ENCODE measurements at regions not wholly inside any gene's neighbourhood (a gene's known extent, or its start where the extent isn't known, plus 50 kb on each side); places are given as distances from the start of the nearest gene placed in this dataset.

DNA sequence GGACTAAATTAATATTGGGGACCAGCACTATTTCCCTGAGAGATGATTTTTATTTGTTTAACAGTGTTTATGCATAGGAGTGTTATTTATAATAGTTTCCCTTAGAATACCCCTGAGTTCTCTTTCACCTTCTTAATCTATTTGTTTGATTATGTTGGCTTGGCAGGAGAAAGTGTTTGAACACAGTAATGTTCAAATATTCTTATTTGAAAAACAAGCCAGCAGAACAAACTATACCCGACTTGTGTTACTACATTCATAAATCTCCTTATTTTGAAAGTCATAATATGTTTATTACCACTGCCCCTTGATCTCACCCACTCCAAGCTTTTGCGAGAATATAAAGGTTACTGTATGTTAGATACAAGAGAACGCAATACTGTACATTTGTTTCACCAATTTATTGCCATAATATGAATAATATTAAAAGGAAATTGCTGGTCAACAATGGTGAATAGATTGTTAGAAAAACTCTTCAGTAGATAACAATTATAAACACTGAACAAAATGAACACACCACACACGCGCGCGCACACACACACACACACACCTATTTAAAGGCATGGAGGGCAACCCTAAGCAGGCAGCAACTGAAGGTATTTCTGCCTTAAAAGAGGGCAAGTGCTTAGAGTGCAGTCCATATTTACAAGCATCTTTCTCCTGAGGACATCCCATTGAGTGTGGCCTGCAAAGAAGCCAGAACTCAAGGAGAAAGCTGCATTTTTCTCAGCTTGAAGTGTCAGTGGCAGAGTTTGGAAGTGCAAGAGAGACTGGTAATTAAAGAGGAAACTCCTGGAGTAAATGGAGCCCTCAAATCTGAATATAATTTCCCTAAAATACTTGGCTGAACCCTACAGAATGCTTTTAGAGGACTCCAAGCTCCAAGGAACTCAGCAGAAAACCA is 279.4 kb upstream of the MAN1A1 start (continued):
- no peak for TF ChIP-seq FOXJ3 (CRISPR knock-in tag; IDR thresholded peaks at IDR 0.05)
- no peak for TF ChIP-seq YY1 (IDR thresholded peaks at IDR 0.05; ENCODE audit: low read depth)
- no peak for TF ChIP-seq NFIC (IDR thresholded peaks at IDR 0.05; ENCODE audit: borderline replicate concordance)
- TF ChIP-seq TCF12 (IDR thresholded peaks at IDR 0.05): no peak
- no peak for TF ChIP-seq NRF1 (IDR thresholded peaks at IDR 0.05; ENCODE audit: low read depth, low read length)
- no peak for TF ChIP-seq GATA2 (CRISPR knock-in tag; IDR thresholded peaks at IDR 0.05)
- no peak for TF ChIP-seq SIN3A (IDR thresholded peaks at IDR 0.05; ENCODE audit: borderline replicate concordance, low read depth, low read length)
- TF ChIP-seq JUND (IDR thresholded peaks at IDR 0.05): no peak
- no peak for TF ChIP-seq RFX5 (IDR thresholded peaks at IDR 0.05; ENCODE audit: low read length)

DNA sequence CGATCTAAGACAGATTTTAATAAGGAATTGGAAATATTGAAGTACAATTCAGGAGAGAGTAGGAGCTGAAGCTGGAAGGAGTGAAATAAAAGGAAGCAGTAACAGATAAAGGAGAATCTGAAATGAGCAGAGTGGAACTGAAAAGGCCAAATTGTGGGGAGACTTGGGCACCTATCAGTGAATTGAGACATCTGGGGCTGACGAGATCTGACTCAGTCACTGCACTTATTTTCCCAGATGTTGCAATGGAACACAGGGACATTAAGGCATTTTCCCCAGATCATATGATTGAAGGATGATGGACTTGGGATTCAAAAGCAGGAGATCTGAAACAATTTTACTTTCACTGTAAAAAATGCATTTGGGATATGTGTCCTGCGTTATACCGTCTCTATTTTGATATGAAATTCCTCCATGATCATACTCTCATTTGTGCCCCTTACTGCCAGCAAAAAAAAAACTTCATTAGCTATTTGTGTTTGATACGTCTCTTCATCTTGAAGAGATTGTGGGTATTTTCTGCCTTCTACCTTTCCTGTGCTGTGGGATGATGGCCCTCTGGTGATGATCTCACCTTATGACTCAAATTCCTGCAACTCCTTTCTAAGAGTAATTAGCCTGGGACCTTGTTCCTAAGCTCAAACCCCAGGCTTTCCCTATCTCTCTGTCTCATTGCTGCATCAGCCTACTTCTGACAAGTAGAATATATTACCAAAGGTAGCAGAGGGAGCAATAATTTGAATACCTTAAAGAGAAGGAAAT is 278.5 kb upstream of the MAN1A1 start:
- WGBS (ENCODE audit: low lambda C conversion rate): 70% methylated on average over 5 of the region's 5 CpGs
- Histone ChIP-seq H3K4me3 (ENCODE audit: low read depth in 2 of 2, low read length in 1 of 2) (no peak overlapping the region), H3K36me3 (replicated peaks in 1 of 2; ENCODE audit: control insufficient read depth in 1 of 2, insufficient read depth in 2 of 2, low read length in 1 of 2) (no peaks in the 10 kb centered on the region), H3K9ac (no peak overlapping the region), H4K20me1 (ENCODE audit: insufficient read depth) (no peaks in the 10 kb centered on the region), H3K79me2 (ENCODE audit: insufficient read depth) (no peaks in the 10 kb centered on the region), H3K4me2 (no peak overlapping the region), H3K4me1 (ENCODE audit: control insufficient read depth in 1 of 2, insufficient read depth in 2 of 2, low read depth in 1 of 2, low read length in 1 of 2) (0 out of 4 replicates have a peak, but pooled peaks cover 0 to 3% of the 10 kb centered on the region in 2 experiments), H3K27ac (ENCODE audit: low read depth in 2 of 2, low read length in 1 of 2) (no peak overlapping the region), H3K27me3 (ENCODE audit: insufficient read depth) (no peaks in the 10 kb centered on the region), H3K9me3 (no peaks in the 10 kb centered on the region), H3F3A (replicated peaks; ENCODE audit: insufficient read depth) (no peaks in the 10 kb centered on the region), H3K9me2 (no peaks in the 10 kb centered on the region; the same call in 1 of the 2 replicates), H2AFZ (ENCODE audit: low read depth) (no peak overlapping the region)
- no peak for TF ChIP-seq SMC3 (IDR thresholded peaks at IDR 0.05; ENCODE audit: low read depth, low read length)
- TF ChIP-seq, protein P1, sequence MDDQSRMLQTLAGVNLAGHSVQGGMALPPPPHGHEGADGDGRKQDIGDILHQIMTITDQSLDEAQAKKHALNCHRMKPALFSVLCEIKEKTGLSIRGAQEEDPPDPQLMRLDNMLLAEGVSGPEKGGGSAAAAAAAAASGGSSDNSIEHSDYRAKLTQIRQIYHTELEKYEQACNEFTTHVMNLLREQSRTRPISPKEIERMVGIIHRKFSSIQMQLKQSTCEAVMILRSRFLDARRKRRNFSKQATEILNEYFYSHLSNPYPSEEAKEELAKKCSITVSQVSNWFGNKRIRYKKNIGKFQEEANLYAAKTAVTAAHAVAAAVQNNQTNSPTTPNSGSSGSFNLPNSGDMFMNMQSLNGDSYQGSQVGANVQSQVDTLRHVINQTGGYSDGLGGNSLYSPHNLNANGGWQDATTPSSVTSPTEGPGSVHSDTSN (IDR thresholded peaks at IDR 0.05): peak; percentile 23; the same call in 1 of the 2 replicates
- no peak for TF ChIP-seq NRF1 (IDR thresholded peaks at IDR 0.05; ENCODE audit: low read depth, low read length)
- no peak for TF ChIP-seq CHD2 (IDR thresholded peaks at IDR 0.05; ENCODE audit: low read length, partially characterized antibody)
- TF ChIP-seq SIN3A (IDR thresholded peaks at IDR 0.05; ENCODE audit: borderline replicate concordance, low read depth, low read length): no peak
- TF ChIP-seq TCF12 (IDR thresholded peaks at IDR 0.05): 0 out of 2 replicates have a peak, but pooled peaks have one; percentile 21
- no peak for TF ChIP-seq ELF1 (IDR thresholded peaks at IDR 0.05)
- TF ChIP-seq, protein P2, sequence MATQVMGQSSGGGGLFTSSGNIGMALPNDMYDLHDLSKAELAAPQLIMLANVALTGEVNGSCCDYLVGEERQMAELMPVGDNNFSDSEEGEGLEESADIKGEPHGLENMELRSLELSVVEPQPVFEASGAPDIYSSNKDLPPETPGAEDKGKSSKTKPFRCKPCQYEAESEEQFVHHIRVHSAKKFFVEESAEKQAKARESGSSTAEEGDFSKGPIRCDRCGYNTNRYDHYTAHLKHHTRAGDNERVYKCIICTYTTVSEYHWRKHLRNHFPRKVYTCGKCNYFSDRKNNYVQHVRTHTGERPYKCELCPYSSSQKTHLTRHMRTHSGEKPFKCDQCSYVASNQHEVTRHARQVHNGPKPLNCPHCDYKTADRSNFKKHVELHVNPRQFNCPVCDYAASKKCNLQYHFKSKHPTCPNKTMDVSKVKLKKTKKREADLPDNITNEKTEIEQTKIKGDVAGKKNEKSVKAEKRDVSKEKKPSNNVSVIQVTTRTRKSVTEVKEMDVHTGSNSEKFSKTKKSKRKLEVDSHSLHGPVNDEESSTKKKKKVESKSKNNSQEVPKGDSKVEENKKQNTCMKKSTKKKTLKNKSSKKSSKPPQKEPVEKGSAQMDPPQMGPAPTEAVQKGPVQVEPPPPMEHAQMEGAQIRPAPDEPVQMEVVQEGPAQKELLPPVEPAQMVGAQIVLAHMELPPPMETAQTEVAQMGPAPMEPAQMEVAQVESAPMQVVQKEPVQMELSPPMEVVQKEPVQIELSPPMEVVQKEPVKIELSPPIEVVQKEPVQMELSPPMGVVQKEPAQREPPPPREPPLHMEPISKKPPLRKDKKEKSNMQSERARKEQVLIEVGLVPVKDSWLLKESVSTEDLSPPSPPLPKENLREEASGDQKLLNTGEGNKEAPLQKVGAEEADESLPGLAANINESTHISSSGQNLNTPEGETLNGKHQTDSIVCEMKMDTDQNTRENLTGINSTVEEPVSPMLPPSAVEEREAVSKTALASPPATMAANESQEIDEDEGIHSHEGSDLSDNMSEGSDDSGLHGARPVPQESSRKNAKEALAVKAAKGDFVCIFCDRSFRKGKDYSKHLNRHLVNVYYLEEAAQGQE (IDR thresholded peaks at IDR 0.05; ENCODE audit: low read depth, low read length): no peak
- peak; percentile 34; the same call in 1 of the 2 replicates for TF ChIP-seq FOSL2 (IDR thresholded peaks at IDR 0.05; ENCODE audit: borderline replicate concordance, low read depth)
- no peak for TF ChIP-seq TEAD4 (IDR thresholded peaks at IDR 0.05; ENCODE audit: borderline replicate concordance, insufficient read depth)
- TF ChIP-seq JUND (IDR thresholded peaks at IDR 0.05): peak; percentile 38
- TF ChIP-seq, protein P3, sequence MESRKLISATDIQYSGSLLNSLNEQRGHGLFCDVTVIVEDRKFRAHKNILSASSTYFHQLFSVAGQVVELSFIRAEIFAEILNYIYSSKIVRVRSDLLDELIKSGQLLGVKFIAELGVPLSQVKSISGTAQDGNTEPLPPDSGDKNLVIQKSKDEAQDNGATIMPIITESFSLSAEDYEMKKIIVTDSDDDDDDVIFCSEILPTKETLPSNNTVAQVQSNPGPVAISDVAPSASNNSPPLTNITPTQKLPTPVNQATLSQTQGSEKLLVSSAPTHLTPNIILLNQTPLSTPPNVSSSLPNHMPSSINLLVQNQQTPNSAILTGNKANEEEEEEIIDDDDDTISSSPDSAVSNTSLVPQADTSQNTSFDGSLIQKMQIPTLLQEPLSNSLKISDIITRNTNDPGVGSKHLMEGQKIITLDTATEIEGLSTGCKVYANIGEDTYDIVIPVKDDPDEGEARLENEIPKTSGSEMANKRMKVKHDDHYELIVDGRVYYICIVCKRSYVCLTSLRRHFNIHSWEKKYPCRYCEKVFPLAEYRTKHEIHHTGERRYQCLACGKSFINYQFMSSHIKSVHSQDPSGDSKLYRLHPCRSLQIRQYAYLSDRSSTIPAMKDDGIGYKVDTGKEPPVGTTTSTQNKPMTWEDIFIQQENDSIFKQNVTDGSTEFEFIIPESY (IDR thresholded peaks at IDR 0.05; ENCODE audit: borderline replicate concordance, low read depth): no peak
- ChIA-PET CTCF (interaction anchor here (1.1 kb wide), 1 partner anchor 18 kb away, joined by 3 read pairs; no protein-coding TSS in a partner anchor), POLR2A (no interaction called here)
- no peak for DNase-seq
